HepG2 (cell line): ENCODE measurements at regions not wholly inside any gene's neighbourhood (a gene's known extent, or its start where the extent isn't known, plus 50 kb on each side); places are given as distances from the start of the nearest gene placed in this dataset.

ENCODE experiments used
- ATAC-seq: fragments of 200-7000 bp; cut with Tn5 transposase; 3 replicates; pipeline ENCODE4 v1.9.1; 2020; ENCODE audit warnings: mild to moderate bottlenecking, moderate library complexity
- BruUV-seq: library from RNA; stranded (reverse); fragments of 400-500 nt; replicated peaks from 2 replicates; lab custom pipeline; 2021; lab: Mats Ljungman, UMichigan
- CTCF ChIA-PET: fragments of 300-600 bp; formaldehyde crosslinking; extraction: SDS; loops from one replicate; lab custom pipeline; 2021; ENCODE audit warnings: low total read pairs, inconsistent platforms, low intra/inter-chr PET ratio; lab: Yijun Ruan, JAX
- POLR2A ChIA-PET: fragments of 350-600 bp; sonication (Branson Sonifier 250); formaldehyde crosslinking; loops from one replicate; lab custom pipeline; 2020; ENCODE audit warnings: antibody characterized with exemption, inconsistent platforms; lab: Yijun Ruan, JAX
- DNase-seq: peaks from one replicate; pipeline ENCODE4 v3.0.0-alpha.2; 2015; ENCODE audit warnings: low spot score
- FAIRE-seq: peaks from 3 replicates; lab custom pipeline; 2011; peaks lifted over from hg19 to GRCh38; lab: Jason Lieb, UNC
- H2AFZ ChIP-seq: one replicate; pipeline ENCODE4 v1.6.1; 2011; ENCODE audit warnings: low read length, inconsistent platforms
- H3K27ac ChIP-seq: fragments of 300-600 bp; 3 replicates; pipeline ENCODE4 v1.8.0; 2011; ENCODE audit warnings: mixed run types, mild to moderate bottlenecking, mixed read lengths, low read length, inconsistent platforms; ENCODE audit not compliant: insufficient read depth; ENCODE audit errors: extremely low read length
- H3K27me3 ChIP-seq, 2 experiments: fragments of 200-600 bp in 1 of 2; 2 replicates in 1 of 2; 3 replicates in 1 of 2; pipeline versions ENCODE4 v1.6.0 to v1.8.0; 2011; ENCODE audit warnings: low read length in 2 of 2, mild to moderate bottlenecking in 2 of 2, moderate library complexity in 2 of 2, inconsistent platforms in 1 of 2; ENCODE audit not compliant: insufficient read depth in 2 of 2, control insufficient read depth in 1 of 2
- H3K36me3 ChIP-seq, 2 experiments: fragments of 200-600 bp in 1 of 2; replicated peaks in 1 of 2; 2 replicates in 1 of 2; 3 replicates in 1 of 2; pipeline versions ENCODE4 v1.5.1 to v1.8.0; 2011; ENCODE audit warnings: low read length in 2 of 2, inconsistent platforms in 1 of 2; ENCODE audit not compliant: insufficient read depth in 2 of 2, control insufficient read depth in 1 of 2
- H3K4me1 ChIP-seq: 2 replicates; pipeline ENCODE4 v1.5.1; 2012; ENCODE audit warnings: low read length, inconsistent platforms; ENCODE audit not compliant: insufficient read depth
- H3K4me2 ChIP-seq: 2 replicates; pipeline ENCODE4 v1.6.0; 2011; ENCODE audit warnings: low read depth, low read length, inconsistent platforms
- H3K4me3 ChIP-seq, 3 experiments: fragments of 200-600 bp in 1 of 3; sonication (generic), shearing (Covaris generic) in 1 of 3; replicated peaks in 1 of 3; 2 replicates each; pipeline ENCODE4 v1.5.1; 2011 to 2016; ENCODE audit warnings: low read length in 3 of 3, inconsistent platforms in 2 of 3, low read depth in 2 of 3, mild to moderate bottlenecking in 2 of 3, control low read depth in 1 of 3, mixed read lengths in 1 of 3; ENCODE audit not compliant: insufficient read depth in 1 of 3
- H3K79me2 ChIP-seq: one replicate; pipeline ENCODE4 v1.6.1; 2011; ENCODE audit warnings: low read length, inconsistent platforms; ENCODE audit not compliant: insufficient read depth
- H3K9ac ChIP-seq: 2 replicates; pipeline ENCODE4 v1.6.0; 2011; ENCODE audit warnings: mild to moderate bottlenecking, low read depth, low read length, inconsistent platforms; ENCODE audit not compliant: insufficient read depth
- H3K9me3 ChIP-seq: 2 replicates; pipeline ENCODE4 v1.5.1; 2012; ENCODE audit warnings: mild to moderate bottlenecking, low read length
- H4K20me1 ChIP-seq: 2 replicates; pipeline ENCODE4 v1.6.0; 2011; ENCODE audit warnings: inconsistent platforms, mild to moderate bottlenecking, low read length, moderate library complexity; ENCODE audit not compliant: insufficient read depth
- ARNT2 ChIP-seq: sonication (generic); formaldehyde crosslinking; IDR thresholded peaks from 2 replicates; pipeline ENCODE4 v1.8.0; 2022; ENCODE audit warnings: mild to moderate bottlenecking, low read depth, missing genetic modification reagents, moderate library complexity
- EED ChIP-seq: sonication (generic); formaldehyde crosslinking; IDR thresholded peaks from 2 replicates; pipeline ENCODE4 v1.5.0; 2020; ENCODE audit warnings: mild to moderate bottlenecking, missing genetic modification reagents
- FOXO1 ChIP-seq: sonication (generic); formaldehyde crosslinking; IDR thresholded peaks from 2 replicates; pipeline ENCODE4 v1.4.0; 2020; ENCODE audit warnings: missing genetic modification reagents
- HOXA3 ChIP-seq: sonication (generic); formaldehyde crosslinking; IDR thresholded peaks from 2 replicates; pipeline ENCODE4 v1.5.0; 2020; ENCODE audit warnings: missing genetic modification reagents
- RCOR2 ChIP-seq: IDR thresholded peaks from 2 replicates; pipeline ENCODE4 v1.6.1; 2016; ENCODE audit warnings: missing biosample characterization, missing genetic modification reagents
- TBP ChIP-seq: sonication (generic); formaldehyde crosslinking; IDR thresholded peaks from 2 replicates; pipeline ENCODE4 v1.5.0; 2020; ENCODE audit warnings: missing genetic modification reagents
- THAP11 ChIP-seq: IDR thresholded peaks from 2 replicates; pipeline ENCODE4 v1.6.1; 2016; ENCODE audit warnings: missing biosample characterization, missing genetic modification reagents
- ZFY ChIP-seq: sonication (generic); formaldehyde crosslinking; IDR thresholded peaks from 2 replicates; pipeline ENCODE4 v1.4.0; 2020; ENCODE audit warnings: missing genetic modification reagents
- ZMYM3 ChIP-seq: sonication (generic); formaldehyde crosslinking; IDR thresholded peaks from 2 replicates; pipeline ENCODE4 v1.5.1; 2020; ENCODE audit warnings: mild to moderate bottlenecking, missing genetic modification reagents
- ZNF292 ChIP-seq: sonication (generic); formaldehyde crosslinking; IDR thresholded peaks from 2 replicates; pipeline ENCODE4 v1.8.1; 2022; ENCODE audit warnings: mild to moderate bottlenecking, low read depth, missing genetic modification reagents, borderline replicate concordance
- ZNF296 ChIP-seq: sonication (generic); formaldehyde crosslinking; conservative IDR thresholded peaks from 2 replicates; pipeline ENCODE4 v1.5.0; 2020; ENCODE audit warnings: mild to moderate bottlenecking, missing genetic modification reagents
- ZNF816 ChIP-seq: sonication (generic); formaldehyde crosslinking; IDR thresholded peaks from 2 replicates; pipeline ENCODE4 v1.8.0; 2022; ENCODE audit warnings: missing genetic modification reagents, mild to moderate bottlenecking, borderline replicate concordance
- WGBS: methylation state at CpG from one replicate; pipeline ENCODE4 v1.1.6; 2017; ENCODE audit warnings: low lambda C conversion rate; 5-methylcytosine and 5-hydroxymethylcytosine counted together
- in situ Hi-C: cut with HindIII; loops from 2 replicates; pipeline ENCODE4 v1.10.0; 2017; ENCODE audit warnings: low pct_unique_long_range_greater_than_20kb; ENCODE audit not compliant: extremely low pct_ligation_motif_present
- intact Hi-C: fragments of 100-400 bp; cut with micrococcal nuclease; formaldehyde crosslinking; loops from one replicate; pipeline ENCODE4 v1.10.0; 2022; ENCODE audit not compliant: unreplicated experiment
- TF ChIP-seq, protein P1 (sequence below): sonication (generic); formaldehyde crosslinking; conservative IDR thresholded peaks from 2 replicates; pipeline ENCODE4 v1.8.0; 2022; ENCODE audit warnings: low read depth, missing genetic modification reagents

DNA sequence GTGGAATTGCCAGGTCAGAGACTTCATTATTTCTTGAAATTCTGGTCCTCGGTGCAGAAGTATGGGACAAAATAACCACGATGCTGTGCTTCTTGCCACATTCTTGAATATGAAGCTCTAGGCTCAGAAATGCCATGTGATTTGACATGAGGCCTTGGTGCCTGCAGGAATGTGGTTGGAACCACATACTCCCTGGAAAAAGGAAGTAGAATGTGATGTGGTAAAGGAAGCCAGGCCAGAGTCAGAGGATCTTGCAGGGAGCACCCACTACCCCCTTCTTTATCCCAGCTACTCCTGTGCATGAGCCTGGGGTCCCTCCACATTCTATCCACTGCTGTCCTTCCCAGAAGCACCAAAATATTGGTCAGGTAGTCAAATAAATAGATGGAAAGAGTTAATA is 80.9 kb downstream of the FOXD1 start:
- H3K9ac ChIP-seq: no peak overlapping the region
- no peaks in the 10 kb centered on the region for H4K20me1 ChIP-seq
- H3K79me2 ChIP-seq: no peaks in the 10 kb centered on the region
- in situ Hi-C loops: no loop called here
- H3K27me3 ChIP-seq: peaks cover 0 to 35% of the 10 kb centered on the region in 2 experiments; a peak in 4 of 5 replicates
- CTCF ChIA-PET: no interaction called here
- WGBS: 4% methylated on average over 2 of the region's 2 CpGs
- H3K27ac ChIP-seq: no peak overlapping the region
- no peak overlapping the region for H2AFZ ChIP-seq
- H3K4me3 ChIP-seq: no peak overlapping the region
- H3K4me2 ChIP-seq: no peak overlapping the region
- FAIRE-seq (no peak), DNase-seq (no peak), ATAC-seq (no peak)
- intact Hi-C loops: no loop called here
- no peak for TF ChIP-seq ARNT2 (CRISPR knock-in tag)
- TF ChIP-seq, protein P1, sequence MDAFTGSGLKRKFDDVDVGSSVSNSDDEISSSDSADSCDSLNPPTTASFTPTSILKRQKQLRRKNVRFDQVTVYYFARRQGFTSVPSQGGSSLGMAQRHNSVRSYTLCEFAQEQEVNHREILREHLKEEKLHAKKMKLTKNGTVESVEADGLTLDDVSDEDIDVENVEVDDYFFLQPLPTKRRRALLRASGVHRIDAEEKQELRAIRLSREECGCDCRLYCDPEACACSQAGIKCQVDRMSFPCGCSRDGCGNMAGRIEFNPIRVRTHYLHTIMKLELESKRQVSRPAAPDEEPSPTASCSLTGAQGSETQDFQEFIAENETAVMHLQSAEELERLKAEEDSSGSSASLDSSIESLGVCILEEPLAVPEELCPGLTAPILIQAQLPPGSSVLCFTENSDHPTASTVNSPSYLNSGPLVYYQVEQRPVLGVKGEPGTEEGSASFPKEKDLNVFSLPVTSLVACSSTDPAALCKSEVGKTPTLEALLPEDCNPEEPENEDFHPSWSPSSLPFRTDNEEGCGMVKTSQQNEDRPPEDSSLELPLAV: no peak
- no peak for TF ChIP-seq ZNF816 (CRISPR knock-in tag)
- no peak for TF ChIP-seq FOXO1
- no peak for TF ChIP-seq ZMYM3 (CRISPR knock-in tag)
- TF ChIP-seq ZNF296 (CRISPR knock-in tag): no peak
- TF ChIP-seq THAP11: no peak
- H3K36me3 ChIP-seq: no peaks in the 10 kb centered on the region
- POLR2A ChIA-PET: no interaction called here
- no peaks in the 10 kb centered on the region for H3K9me3 ChIP-seq
- H3K4me1 ChIP-seq: no peaks in the 10 kb centered on the region
- no TSS peak for BruUV-seq

DNA sequence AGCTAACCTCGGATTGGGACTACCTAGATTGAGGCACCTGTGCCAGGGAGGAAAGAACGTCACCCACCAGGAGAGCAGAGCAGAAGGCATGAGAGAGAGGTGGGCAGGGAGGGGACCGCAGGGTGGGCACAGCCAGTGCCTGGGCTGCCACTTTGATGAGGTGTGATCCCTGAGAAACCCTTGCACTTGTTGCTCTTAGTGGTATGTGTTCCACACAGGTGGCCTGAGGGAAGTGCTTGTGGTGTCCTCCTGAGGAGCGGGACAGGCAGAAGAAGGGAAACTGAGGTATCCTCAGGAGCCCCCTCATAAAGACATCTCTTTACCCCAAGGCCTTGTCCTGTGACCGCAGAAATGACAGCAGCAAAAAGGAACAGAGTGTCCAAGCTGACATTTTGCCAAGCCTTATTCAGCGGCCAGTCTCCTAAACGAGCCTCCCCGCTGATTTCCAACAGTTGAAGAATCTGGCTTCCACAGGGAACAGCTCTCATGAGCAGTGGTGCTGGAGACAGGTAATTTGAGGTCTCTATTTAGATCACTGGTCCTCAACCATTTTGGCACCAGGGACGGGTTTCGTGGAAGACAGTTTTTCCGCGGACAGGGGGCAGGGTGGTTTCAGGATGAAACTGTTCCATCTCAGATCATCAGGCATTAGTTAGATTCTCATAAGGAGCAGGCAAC is 82.4 kb downstream of the FOXD1 start:
- no peak for DNase-seq
- ATAC-seq: no peak

More for the DNA sequence above, 82.4 kb downstream of the FOXD1 start:
- in situ Hi-C loops (no loop called here), intact Hi-C loops (no loop called here)
- FAIRE-seq: no peak
- no peaks in the 10 kb centered on the region for H3K9me3 ChIP-seq
- ChIA-PET CTCF (no interaction called here), POLR2A (no interaction called here)
- BruUV-seq: no TSS peak
- H3K36me3 ChIP-seq: no peaks in the 10 kb centered on the region
- no peak overlapping the region for H3K4me3 ChIP-seq
- H3K27me3 ChIP-seq: peaks cover 0 to 26% of the 10 kb centered on the region in 2 experiments; a peak in 4 of 5 replicates
- H4K20me1 ChIP-seq: no peaks in the 10 kb centered on the region
- no peak overlapping the region for H2AFZ ChIP-seq
- H3K27ac ChIP-seq: no peak overlapping the region
- 44% methylated on average over 10 of the region's 12 CpGs for WGBS
- no peak overlapping the region for H3K4me2 ChIP-seq
- H3K4me1 ChIP-seq: no peaks in the 10 kb centered on the region
- TF ChIP-seq HOXA3 (CRISPR knock-in tag) (no peak), EED (no peak), ZNF292 (no peak), RCOR2 (no peak), TBP (CRISPR knock-in tag) (no peak), ZFY (no peak)
- no peaks in the 10 kb centered on the region for H3K79me2 ChIP-seq
- no peak overlapping the region for H3K9ac ChIP-seq
